GM18951 (cell line): ENCODE measurements at regions not wholly inside any gene's neighbourhood (a gene's known extent, or its start where the extent isn't known, plus 50 kb on each side); places are given as distances from the start of the nearest gene placed in this dataset.
"Not testable (repeated sequence)": the region's sequence is repeated elsewhere in the genome, so short reads cannot be mapped to it uniquely, and the experiment has no call there.

Experiments
- POLR2A ChIP-seq: IDR thresholded peaks from 4 replicates; pipeline ENCODE4 v1.6.1; 2011; ENCODE audit warnings: mild to moderate bottlenecking; ENCODE audit not compliant: insufficient read length, insufficient read depth; ENCODE audit errors: extremely low read depth
- in situ Hi-C: fragments of 300-500 bp; cut with MboI; formaldehyde crosslinking; loops from one replicate; pipeline ENCODE4 v1.12.0; 2022; ENCODE audit warnings: low sequenced_read_pairs, mixed read lengths, inconsistent platforms; ENCODE audit not compliant: unreplicated experiment

DNA sequence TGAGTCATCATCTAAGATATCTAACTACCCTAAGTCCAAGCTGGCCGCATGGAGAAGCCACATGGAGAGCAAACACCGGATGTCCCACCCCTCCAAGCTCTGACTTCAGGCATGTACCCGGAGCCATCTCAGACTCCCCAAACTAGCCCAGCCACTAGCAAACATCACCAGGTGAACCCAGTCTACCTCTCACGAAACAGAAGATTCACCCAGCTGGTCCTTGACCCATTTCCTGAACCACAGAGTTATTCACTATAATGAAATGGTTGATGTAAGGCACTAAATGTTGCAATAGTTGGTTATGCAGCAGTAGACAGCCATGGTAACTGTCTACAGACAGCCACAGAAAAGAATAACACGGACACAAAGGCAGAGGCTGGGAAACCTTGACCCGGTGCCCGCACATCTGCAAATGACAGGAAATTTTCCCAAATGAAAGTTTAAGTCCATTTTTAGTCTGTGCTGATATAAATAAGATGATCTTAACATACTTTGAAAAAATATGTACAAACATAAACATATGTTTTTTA lies 265.5 kb upstream of the ATP10A start:
- in situ Hi-C loops, result no loop called here
- TF ChIP-seq POLR2A, result no peak

DNA sequence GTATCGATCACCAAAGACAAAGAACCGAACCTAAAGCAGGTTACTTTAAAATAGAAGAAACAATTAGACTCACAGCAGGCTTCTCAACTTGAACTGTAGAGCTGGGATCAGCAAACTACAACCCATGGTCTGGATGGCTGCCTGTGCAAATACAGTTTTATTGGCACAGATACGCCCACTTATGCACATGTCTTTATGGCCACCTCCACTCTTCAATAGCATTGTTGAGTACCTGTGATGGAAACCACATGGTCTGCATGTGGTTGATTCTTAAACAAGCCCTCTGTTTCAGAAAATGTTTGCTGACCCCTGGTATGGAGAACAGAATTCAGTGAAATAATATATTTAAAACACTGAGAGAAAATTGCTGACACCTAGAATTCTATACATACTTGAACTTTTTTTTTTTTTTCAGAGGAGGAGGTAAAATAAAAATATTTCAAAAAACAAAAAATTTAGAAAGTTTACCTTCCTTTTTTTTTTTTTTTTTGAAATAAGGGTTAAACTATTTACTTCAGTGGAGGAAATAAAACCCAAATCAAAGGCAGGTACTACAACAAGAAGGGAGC lies 263.8 kb upstream of the ATP10A start:
- no peak for TF ChIP-seq POLR2A
- in situ Hi-C loops, result no loop called here

DNA sequence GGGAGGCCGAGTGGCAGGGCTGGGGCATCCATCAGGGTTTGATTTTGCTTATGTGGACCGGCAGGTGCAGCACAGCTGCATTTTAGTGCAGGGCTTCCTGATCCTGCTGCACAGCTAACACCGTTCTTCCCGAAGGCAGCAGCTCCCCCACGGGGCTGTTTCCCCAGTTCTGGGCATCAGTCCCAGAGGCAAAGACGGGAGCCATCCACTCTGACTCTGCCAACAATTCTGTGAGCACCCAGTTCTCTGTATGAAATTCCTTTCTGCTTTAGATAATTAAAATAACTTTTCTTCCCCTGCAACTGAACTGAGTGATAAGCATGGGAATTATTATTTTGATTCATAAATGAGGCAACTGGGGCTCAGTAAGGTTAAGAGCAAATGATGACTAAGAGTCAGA lies 262.9 kb upstream of the ATP10A start:
- no peak for TF ChIP-seq POLR2A
- in situ Hi-C loops, result no loop called here

DNA sequence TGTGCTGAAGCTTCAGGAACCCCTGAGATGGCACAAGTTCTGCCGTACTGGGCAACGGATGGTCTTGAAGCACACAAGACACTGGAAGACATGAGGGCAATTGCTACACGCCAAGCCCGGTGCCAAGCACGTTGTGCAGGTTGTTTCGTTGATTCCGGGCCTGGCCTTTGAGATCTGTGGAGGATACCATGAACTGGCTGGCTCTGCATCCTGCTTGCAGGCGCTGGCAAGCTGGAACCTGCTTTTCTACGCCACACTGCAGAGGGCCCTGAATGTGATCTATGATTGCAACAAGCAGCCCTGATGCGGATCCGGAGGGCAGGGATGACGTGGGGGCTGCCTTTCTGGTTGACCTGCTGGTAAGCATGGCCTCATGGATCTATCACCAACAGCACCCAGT lies 262.5 kb upstream of the ATP10A start:
- no peak for TF ChIP-seq POLR2A
- in situ Hi-C loops, result no loop called here

DNA sequence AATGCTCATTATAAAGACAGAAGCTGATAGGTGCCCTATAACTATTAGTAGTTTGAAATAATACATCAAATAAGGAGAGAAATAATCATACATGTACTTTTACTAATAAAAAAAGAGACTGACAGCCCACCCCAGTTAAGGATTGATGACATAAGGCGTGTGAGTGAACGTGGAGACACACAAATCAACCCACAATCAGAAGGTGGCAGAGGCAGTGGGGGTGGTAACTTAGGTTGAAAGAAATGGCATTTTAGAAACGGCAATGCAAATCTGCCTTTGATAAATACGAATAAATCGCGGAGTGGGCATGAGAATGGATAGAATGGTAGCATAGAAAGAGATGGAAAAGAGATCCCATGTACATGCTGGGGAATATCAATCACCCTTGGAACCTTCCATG lies 256.2 kb upstream of the ATP10A start:
- in situ Hi-C loops, result no loop called here
- no peak for TF ChIP-seq POLR2A

DNA sequence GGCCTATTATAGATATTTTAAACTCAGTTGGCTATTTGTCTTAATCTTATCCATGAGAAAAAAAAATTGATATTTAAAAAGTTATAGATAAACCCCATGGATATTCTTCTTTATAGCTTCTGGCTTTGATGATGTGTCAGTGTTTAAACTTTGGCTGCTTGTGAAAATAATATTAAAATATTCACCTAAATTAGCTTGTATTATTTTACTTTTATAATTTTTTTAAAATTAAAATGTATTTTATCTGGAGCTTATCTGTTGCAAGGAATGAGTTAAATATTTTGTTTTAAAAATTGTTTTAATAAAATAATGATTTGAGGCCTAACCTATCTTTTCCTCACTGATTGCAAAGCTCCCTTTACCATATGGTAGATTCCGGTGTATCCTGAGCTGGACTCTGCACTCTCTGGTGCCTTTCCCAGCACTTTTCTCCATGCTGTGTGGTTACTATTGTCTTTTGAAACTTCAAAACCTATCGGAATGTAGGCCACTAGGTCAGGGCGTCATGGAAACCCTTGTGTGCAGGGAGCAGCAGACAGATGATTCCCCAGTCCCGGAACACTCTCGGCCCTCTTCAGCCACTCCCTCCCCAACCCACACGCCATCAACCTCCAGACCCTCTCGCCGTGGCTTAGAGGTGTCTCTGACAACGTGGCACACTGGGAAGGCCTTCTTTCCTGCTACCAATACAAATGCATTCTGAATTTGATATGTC lies 252.3 kb upstream of the ATP10A start:
- in situ Hi-C loops, result no loop called here
- no peak for TF ChIP-seq POLR2A

DNA sequence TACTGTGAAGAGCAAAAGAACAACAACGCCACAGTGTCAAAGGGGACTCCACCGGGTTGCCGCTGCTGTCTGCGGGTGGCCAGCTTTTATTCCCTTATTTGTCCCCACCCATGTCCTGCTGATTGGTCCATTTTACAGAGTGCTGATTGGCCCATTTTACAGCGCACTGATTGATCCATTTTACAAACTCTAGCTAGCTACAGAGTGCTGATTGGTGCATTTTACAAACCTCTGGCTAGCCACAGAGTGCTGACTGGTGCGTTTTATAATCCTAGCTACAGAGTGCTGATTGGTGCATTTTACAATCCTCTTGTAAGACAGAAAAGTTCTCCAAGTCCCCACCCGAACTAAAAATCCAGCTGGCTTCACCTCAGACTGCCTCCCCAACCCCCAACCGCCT lies 251.0 kb upstream of the ATP10A start:
- in situ Hi-C loops, result not testable (repeated sequence)

DNA sequence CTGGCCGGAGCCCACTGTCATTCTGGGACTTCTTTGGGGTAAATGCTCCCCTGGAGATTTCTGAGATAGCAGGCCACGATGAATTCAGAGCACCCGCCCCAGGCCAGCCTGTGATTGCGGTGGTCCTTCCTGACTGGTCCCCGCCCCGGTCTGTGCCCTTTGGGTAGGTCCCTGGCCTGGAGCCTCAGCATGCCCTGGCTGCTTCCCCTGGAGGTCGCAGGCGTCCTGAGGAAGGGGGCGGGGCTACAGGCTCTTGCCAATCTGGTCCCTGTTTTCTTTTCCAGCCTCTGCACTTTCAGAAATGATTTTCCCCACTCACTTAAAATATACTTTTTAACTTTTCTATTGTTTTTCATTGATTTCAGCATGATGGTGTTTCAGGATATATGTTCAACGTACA lies 250.2 kb upstream of the ATP10A start:
- in situ Hi-C loops, result no loop called here
- no peak for TF ChIP-seq POLR2A

DNA sequence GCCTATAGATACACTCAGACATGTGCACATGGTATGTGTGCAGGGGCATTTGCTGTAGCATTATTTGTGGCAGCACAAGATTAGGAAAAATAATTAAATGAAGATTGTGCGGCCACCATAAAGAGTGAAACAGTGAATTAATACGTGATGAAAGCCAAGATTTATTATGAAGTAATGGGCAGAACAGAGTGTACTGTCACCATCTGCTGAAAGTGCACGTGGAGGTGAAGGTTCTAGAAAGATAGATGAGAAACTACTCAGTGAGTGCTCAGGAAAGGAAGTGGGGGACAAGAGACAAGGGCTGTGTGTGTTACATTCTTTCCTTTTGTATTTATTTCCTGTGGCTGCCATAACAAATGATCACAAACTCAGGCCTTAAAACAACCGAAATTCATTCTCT lies 246.1 kb upstream of the ATP10A start:
- TF ChIP-seq POLR2A, result no peak
- in situ Hi-C loops, result no loop called here

DNA sequence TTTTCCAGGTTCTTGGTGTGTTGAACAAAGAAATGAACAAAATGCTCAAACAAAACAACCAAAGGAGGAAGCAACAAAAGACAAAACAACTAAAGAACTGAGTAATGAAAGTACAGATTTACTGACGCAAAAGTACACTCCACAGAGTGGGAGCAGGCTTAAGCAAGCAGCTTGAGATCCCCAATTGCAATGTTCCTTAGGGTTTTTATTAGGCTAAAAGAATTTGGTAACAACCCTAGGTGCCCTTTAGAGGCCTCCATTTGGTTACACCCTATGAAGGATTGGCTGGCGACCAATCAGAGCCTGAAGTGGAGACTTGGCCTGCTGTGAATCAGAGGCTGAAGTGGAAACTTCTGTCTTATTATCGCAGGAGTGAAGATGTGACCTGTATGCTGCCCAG lies 243.4 kb upstream of the ATP10A start:
- TF ChIP-seq POLR2A, result no peak
- in situ Hi-C loops, result no loop called here

DNA sequence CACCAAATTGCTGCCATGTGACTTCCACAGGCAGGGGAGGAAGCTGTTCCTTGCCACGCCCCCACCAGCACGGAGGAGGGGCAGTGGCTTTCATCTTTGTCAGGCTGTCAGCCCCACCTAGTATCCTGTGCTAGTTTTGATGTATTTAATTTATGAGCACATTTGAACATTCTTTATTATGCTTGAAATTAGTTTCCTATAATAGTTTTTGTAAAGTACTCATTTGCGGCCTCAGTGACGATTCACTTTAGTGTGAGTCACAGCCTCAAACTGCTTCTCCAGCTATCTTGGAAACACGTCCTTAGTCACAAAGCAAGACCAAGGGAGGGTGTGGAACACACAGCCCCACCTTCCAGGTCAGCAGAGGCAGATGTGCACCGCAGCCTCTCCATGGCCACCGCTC lies 239.9 kb upstream of the ATP10A start:
- no peak for TF ChIP-seq POLR2A

DNA sequence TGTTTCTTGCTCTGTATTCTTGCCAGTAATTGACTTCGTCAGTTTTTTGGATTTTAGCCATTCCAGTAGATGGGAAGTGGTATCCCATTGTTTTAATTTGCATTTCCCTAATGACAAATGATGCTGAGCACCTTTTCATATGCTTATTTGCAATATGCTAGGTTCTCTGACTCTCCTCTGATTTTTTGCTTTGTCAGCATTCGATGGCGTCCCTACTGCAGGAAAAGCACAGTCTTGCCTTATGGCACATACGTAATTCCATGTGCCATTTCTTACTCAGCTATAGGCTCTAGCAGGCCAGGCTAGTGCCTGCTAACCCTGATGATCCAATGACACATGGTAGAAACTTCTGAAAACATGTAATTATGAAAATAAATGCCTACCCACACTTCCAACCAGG lies 239.2 kb upstream of the ATP10A start:
- in situ Hi-C loops, result no loop called here

More for the DNA sequence above, 239.9 kb upstream of the ATP10A start:
- in situ Hi-C loops, result no loop called here

DNA sequence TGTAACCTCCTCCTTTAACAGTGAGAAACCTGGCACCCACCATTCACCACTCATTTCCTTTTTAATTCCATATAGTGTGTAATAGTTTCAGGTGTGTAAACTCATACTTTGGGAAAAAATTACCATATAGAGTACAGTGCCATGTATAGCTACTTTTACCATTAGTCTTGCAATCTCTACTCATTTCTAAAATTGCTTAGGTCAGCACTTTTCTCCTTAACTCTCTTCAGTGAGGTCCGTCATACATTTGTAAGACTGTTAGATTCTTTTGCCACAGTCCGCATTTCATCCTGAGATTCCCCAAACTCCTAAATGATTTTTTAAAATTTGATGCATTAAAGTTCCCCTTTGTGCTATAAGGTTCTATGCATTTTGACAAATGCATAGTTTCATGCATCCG lies 238.3 kb upstream of the ATP10A start:
- in situ Hi-C loops, result no loop called here
- no peak for TF ChIP-seq POLR2A

More for the DNA sequence above, 239.2 kb upstream of the ATP10A start:
- TF ChIP-seq POLR2A, result no peak

DNA sequence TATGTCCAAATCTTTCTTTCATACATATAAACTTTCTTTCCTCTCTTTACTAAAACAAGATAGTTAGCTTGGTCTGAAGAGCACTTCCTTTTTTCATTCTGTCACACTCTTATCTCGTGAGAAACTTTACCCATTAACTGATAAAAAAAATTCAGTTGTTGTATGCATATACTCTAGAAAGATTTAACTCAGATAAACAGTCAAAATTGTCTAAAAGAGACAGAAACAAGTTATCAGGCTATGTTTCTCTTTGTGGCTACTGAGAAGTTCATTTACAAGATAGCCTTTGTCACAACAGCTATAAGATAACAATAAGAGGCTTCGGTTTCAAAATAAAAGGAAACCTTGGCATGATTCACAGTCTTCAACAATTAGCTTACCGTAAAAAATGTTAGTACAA lies 235.7 kb upstream of the ATP10A start:
- no peak for TF ChIP-seq POLR2A
- in situ Hi-C loops, result no loop called here
